GM12892 (cell line): ENCODE measurements at regions not wholly inside any gene's neighbourhood (a gene's known extent, or its start where the extent isn't known, plus 50 kb on each side); places are given as distances from the start of the nearest gene placed in this dataset.

Source experiments
- DNase-seq: peaks from one replicate; pipeline ENCODE4 v3.0.0; 2011; ENCODE audit not compliant: insufficient read length
- FAIRE-seq: peaks from 2 replicates; lab custom pipeline; 2011; peaks lifted over from hg19 to GRCh38; lab: Jason Lieb, UNC
- POLR2A ChIP-seq: IDR thresholded peaks from 2 replicates; pipeline ENCODE4 v1.6.1; 2011; ENCODE audit warnings: low read depth, low read length, control low read depth
- POLR2AphosphoS5 ChIP-seq: IDR thresholded peaks from 2 replicates; pipeline ENCODE4 v1.6.1; 2011; ENCODE audit warnings: low read depth, low read length, control low read depth
- TAF1 ChIP-seq: IDR thresholded peaks from 2 replicates; pipeline ENCODE4 v1.6.1; 2011; ENCODE audit warnings: low read depth, mild to moderate bottlenecking, control low read depth, low read length, borderline replicate concordance

DNA sequence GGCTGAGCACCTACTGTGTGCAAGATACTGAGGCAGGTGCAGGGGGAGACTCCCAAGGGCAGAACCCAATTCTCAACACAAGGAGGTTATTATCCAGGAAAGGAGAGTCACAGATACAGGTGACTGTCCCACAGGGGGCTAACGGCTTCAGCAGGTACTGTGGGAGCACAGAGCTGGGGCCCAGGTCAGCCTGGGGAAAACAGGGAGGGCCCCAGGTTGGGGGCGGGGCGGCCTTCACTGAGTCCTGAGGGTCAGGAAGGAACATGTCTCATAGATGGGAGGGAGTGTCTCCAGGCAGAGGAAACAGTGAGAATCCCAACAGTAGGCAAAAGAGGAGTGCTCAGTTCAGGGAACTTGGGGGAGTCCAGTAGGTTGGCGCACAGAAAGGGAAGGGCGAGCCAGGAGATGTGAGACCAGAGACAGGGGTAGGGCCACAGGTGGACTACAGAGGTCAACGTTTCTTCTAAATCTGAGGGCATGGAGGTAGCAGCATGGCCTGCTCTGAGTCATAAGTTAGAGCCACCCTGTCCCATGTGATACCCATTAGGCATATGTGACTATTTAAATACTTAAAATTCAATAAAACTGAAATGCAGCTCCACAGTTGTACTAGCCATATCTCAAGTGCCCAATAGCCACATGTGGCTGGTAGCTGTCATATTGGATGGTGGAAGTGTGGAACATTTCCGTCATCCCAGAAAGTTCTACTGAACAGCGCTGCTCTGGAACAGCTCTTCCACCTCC lies 157.2 kb downstream of the TTC32 start:
- no peak for FAIRE-seq
- no peak for TF ChIP-seq POLR2AphosphoS5
- no peak for TF ChIP-seq POLR2A
- TF ChIP-seq TAF1, result no peak
- DNase-seq, result no peak

DNA sequence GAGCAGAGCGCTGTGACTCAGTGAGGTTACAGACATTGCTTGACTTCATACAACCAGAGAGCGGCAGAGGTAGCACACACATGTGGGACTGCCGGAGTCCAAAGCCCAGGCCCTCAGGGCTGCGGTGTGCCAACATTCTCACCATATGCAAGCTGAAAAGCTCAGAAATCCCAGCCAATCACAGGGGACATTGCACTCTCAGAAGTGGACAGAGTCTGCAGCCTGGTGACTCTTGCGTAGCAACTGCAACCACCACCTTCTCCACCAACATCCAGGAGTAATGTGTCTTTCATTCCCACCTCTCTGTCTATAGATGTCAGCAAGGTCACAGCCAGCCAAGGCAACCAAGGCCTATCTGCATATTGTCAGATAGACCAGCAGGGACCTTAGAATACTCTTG lies 158.1 kb downstream of the TTC32 start:
- DNase-seq, result no peak
- no peak for FAIRE-seq
- no peak for TF ChIP-seq POLR2A
- no peak for TF ChIP-seq TAF1
- TF ChIP-seq POLR2AphosphoS5, result no peak

DNA sequence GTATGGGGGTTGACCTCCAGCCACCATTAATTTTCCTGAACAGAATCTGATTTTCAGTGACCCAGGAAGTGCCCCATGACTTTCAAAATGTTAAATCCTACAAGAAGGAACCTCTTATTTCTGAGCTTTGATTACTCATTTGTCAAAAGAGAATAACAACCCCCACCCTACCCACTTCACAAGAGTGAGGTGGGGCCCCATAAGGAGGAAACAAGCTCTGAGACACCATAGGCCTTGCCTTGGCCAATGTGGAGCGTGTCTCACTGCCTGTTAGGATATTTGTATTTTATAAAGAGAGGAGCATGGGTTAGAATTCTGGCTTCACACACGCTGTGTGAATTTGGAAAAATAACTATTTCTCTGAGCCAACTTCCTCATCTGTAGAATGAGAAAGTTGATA lies 158.9 kb downstream of the TTC32 start:
- no peak for TF ChIP-seq TAF1
- no peak for TF ChIP-seq POLR2AphosphoS5
- TF ChIP-seq POLR2A, result no peak
- DNase-seq (no peak), FAIRE-seq (no peak)

DNA sequence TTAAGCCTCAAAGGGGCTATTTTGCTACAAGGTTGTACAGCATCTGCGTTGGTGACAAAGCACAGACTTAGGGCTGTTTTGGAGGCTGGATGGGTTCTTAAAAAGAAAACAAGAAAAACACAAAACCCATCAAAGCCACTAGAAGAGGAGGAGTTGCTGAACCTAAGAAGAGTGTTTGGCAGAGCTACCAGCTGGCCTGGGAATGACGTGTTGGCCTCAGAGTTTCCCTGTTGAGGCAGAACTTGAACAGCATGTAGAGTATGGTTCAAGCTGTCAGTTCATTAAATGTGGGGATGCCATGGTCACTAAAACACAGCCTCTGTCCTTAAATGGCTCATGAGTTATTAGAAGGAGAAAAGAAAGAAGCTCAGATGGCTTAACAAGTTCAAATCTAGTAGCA lies 162.5 kb downstream of the TTC32 start:
- DNase-seq (no peak), FAIRE-seq (no peak)
- TF ChIP-seq TAF1, result no peak
- no peak for TF ChIP-seq POLR2A

DNA sequence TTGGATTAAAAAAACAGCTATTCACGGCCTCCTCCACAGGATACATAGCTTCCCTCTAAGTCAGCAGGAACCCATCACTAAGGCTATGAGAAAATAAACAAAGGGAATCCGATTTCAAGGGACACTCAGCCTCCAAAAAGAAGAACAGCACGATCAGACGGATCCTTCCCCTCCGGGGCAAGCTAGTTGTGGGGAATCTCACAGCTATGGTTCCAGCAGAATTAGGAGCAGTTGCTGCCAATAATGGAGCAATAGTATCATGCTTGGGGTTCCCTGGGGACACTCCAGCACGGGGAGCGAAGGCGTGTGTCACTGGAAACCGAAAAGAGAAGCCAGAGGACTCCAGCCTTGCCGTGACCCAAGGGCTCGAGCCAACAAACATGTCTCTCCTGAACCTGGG lies 163.1 kb downstream of the TTC32 start:
- no peak for TF ChIP-seq POLR2A
- TF ChIP-seq POLR2AphosphoS5, result no peak
- TF ChIP-seq TAF1, result no peak
- FAIRE-seq, result no peak
- DNase-seq, result no peak

DNA sequence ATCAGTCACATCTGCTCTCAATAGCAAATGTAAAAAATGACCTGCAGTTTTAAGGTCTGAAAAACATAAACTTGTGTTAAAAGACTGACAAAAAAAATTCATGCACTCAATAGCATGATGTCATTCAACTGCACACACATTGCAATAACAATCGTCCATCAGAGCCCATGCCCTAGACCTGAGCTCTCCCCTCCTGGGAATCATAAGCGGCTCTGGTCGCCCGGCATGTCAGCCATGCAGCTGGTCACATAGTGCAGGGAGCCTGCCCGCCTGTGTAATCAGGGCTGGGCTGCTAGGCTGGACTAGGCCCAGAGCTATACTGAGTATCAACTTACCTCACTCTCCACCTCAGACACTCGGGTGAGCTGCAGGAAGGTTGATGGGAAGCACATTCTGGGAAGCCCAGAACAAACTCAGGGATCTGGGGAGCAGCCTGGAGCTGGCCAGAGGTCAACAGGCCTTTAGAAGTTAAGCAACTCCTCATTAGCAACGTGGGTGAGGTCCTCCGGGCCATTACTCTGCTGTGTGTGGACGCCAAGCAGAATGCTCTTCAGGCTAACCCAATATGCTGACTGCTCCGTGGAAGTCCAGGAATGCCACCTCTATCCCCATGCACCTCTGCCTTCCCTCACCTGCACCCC lies 165.5 kb downstream of the TTC32 start:
- FAIRE-seq (no peak), DNase-seq (no peak)
- TF ChIP-seq POLR2AphosphoS5 (no peak), POLR2A (no peak), TAF1 (no peak)

DNA sequence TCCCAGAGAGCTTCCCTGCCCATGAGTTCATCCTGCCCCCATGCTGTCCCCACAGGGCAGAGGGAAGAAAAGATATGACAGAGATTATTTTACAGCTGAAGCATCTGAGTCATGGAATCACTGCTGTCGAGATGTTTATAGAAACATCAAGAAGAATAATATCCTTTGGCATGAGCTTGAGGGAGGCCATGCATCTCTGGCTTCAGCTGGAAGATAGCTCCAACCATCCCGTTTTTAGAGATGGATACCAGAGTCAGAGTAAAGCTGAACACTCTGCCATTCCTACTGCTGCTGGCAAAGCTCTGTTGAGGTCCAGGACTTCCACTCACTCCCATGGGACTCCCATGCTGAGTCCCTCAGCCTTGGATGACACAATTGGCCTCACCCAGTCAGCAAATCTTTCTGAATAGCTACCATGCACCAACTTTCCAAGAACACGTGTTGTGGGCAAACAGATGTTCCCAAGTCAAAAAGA lies 167.8 kb downstream of the TTC32 start:
- DNase-seq, result no peak
- no peak for TF ChIP-seq POLR2A
- FAIRE-seq, result no peak

DNA sequence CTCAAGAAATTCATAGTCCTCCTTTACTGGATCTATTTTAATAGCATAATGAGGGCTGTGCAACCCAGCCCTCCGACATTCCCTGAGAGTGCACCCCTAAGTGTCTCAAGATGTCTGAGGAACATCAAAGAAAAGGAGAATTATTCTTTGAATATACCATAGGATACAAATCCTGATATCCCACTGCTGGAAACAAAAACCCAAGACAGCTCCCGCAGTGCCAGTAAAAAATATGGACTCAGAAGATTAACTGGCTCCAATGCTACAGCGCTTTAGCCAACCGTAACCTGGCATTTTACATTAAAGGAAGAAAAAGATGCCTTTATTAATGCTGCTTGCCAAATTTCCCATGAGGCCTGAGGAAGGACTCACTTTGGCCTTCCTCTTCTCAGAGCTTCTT lies 168.4 kb downstream of the TTC32 start:
- TF ChIP-seq POLR2AphosphoS5 (no peak), POLR2A (no peak), TAF1 (no peak)
- no peak for DNase-seq
- FAIRE-seq, result no peak

DNA sequence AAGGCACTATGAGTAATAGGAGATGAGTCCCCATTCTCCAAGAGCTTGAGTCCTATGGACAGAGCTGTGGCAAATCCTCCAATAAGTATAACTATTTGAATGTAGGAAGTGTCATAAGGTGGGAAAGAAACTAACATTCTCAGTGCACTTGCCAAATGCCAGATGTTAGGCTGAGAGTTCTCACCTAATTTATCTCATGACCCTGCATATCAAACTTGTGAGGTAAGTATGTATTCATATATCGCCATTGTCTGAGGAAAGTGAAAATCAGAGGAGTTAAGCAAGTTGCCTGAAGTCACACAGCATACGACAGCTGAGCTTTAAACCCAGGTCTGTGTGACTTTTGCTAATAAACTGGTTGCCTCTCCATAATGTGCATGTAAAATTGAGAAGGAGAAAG lies 169.5 kb downstream of the TTC32 start:
- DNase-seq, result no peak
- TF ChIP-seq TAF1, result no peak
- no peak for TF ChIP-seq POLR2A
- TF ChIP-seq POLR2AphosphoS5, result no peak
- FAIRE-seq, result no peak

DNA sequence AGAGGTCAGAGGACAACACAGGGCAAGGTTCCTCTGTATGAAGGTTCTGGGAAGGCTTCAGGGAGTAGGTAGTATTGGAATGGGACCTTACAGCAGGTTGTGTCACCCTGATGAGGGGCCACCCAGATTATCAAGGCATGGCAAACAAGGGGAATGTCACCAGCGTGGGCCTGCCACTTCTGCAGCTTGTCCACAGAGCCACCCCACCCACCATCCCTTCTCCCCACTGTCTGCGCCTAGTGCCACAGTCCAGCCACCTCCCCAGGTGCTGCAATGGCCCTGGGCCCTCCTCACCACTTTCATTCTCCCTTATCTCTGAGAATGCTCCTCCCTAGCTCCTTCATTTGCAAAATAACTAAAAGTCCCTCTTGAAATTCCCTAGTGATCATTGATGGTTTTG lies 170.3 kb downstream of the TTC32 start:
- DNase-seq, result no peak
- TF ChIP-seq POLR2AphosphoS5, result no peak
- TF ChIP-seq TAF1, result no peak
- TF ChIP-seq POLR2A, result no peak
- no peak for FAIRE-seq

DNA sequence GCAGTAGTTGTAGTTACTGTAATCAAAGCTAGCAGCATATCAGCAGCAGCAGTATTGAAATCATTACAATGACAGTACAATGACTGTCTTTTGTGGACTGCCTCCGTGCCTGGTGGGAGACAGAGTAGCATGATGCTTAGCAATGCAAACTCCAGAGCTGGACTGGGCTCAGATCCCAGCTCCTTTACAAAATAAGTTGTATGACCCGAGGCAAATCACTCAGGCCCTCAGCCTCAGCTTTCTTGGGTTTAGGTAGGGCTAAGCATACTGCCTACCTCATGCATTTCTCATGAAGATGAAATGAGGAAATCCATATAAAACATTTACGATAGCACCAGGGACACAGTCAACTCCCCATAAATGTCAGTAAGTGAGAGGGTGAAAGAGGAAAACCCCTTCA lies 170.7 kb downstream of the TTC32 start:
- FAIRE-seq (no peak), DNase-seq (no peak)
- TF ChIP-seq POLR2A (no peak), POLR2AphosphoS5 (no peak), TAF1 (no peak)

DNA sequence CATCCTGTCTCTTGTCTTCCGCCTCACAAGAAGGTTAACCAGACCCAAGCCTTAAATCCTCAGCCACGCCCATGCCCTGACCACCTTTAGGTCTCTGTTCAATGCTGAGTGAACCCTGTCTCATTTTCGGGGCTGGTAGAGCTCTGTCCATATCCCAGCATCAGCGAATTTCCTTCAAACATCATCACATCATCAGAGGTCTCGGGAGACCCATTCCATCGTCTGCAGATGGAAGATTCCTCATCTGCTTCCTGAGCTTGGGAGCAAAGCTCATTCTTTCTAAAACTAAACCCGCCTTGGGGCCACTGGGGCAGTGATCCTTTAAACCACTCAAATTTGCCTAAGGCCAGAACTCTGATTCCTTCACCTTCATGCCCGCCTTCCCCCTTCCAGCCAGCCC lies 173.7 kb downstream of the TTC32 start:
- no peak for DNase-seq
- no peak for FAIRE-seq
- TF ChIP-seq TAF1, result no peak
- TF ChIP-seq POLR2A, result no peak
- TF ChIP-seq POLR2AphosphoS5, result no peak
